ENCODE measurements at regions not wholly inside any gene's neighbourhood (a gene's known extent, or its start where the extent isn't known, plus 50 kb on each side); places are given as distances from the start of the nearest gene placed in this dataset.
"Not testable (repeated sequence)": the region's sequence is repeated elsewhere in the genome, so short reads cannot be mapped to it uniquely, and the experiment has no call there.

DNA sequence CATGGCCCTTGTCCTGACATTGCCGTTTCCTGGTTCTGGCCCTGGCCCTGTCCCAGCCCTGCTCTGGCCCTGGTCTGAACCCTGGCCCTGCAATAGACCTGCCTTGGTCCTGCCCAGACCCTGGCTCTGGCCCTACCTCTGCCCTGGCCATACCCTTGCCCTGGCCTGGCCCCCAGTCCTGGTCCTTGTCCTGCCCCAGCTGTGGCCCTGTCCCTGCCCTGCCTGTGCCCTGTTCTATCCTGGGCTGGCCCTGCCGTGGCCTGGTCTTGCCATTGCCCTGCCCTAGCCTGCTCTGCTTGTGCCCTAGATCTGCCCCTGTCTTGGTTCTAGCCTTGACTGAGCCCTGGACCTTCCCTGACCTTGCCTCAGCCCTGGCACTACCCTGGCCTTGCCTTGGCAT lies 1560.1 kb downstream of the RPIA start:
- H3K9me3 ChIP-seq (replicated peaks in 1 of 2; ENCODE audit: control insufficient read depth in 1 of 2, insufficient read depth in 1 of 2, low read length in 2 of 2); H3K4me2 ChIP-seq (replicated peaks; ENCODE audit: extremely low read depth, low read length, poor library complexity, severe bottlenecking); H3K36me3 Mint-ChIP-seq; H3K9ac ChIP-seq (ENCODE audit: insufficient read depth, low read length, poor library complexity, severe bottlenecking); H3K4me1 ChIP-seq (ENCODE audit: control insufficient read depth in 1 of 2, insufficient read depth in 2 of 2, low read length in 2 of 2); H3K27ac ChIP-seq (ENCODE audit: low read depth in 1 of 2, low read length in 2 of 2); H3K79me2 ChIP-seq (ENCODE audit: insufficient read depth, low read length); DNase-seq; intact Hi-C loops (cut with micrococcal nuclease); H3K36me3 ChIP-seq (replicated peaks in 1 of 2; ENCODE audit: control insufficient read depth in 1 of 2, insufficient read depth in 2 of 2, low read length in 2 of 2); H3K27ac Mint-ChIP-seq; H4K20me1 ChIP-seq (ENCODE audit: insufficient read depth, low read length); H2AFZ ChIP-seq (ENCODE audit: insufficient read depth, low read depth, low read length, poor library complexity, severe bottlenecking); H3K27me3 ChIP-seq (ENCODE audit: control insufficient read depth in 2 of 2, insufficient read depth in 2 of 2, low read length in 2 of 2); H3K4me3 ChIP-seq (replicated peaks in 1 of 3; ENCODE audit: low read depth in 2 of 3, low read length in 3 of 3); H3K27me3 Mint-ChIP-seq (ENCODE audit: low read depth in 3 of 3); H3K9me3 Mint-ChIP-seq; H3K4me1 Mint-ChIP-seq; H3K4me3 Mint-ChIP-seq: not testable (repeated sequence)
- 87% methylated on average over 2 of the region's 2 CpGs for WGBS (ENCODE audit: insufficient coverage)

DNA sequence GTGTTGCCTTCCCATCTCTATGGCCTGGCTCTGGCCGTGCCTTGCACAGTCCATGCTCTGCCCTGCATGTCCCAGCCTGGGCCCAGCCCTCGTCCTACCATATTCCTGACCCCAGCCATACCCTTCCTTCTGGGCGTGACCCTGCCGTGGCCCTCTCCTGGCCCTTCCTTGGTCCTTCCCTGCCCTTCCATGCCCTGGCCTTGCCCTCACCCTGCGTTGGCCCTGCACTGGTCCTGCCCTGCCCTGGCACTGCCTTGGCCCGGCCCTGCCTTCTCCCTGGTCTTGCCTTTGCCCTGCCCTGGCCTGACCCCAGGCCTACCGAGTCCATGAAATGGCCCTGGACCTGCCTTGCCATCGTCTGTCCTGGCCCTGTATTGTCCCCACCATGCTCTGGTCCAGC lies 1561.8 kb downstream of the RPIA start:
- H3K27me3 Mint-ChIP-seq (ENCODE audit: low read depth in 3 of 3), result peaks cover 6 to 11% (median 6%) of the 10 kb centered on the region in 3 donors
- H3K36me3 ChIP-seq (replicated peaks in 1 of 2; ENCODE audit: control insufficient read depth in 1 of 2, insufficient read depth in 2 of 2, low read length in 2 of 2); H3K4me3 ChIP-seq (replicated peaks in 1 of 3; ENCODE audit: low read depth in 2 of 3, low read length in 3 of 3); H3K4me1 ChIP-seq (ENCODE audit: control insufficient read depth in 1 of 2, insufficient read depth in 2 of 2, low read length in 2 of 2); H3K4me3 Mint-ChIP-seq; DNase-seq; H3K27me3 ChIP-seq (ENCODE audit: control insufficient read depth in 2 of 2, insufficient read depth in 2 of 2, low read length in 2 of 2); H3K79me2 ChIP-seq (ENCODE audit: insufficient read depth, low read length); H3K9me3 Mint-ChIP-seq; H3K9ac ChIP-seq (ENCODE audit: insufficient read depth, low read length, poor library complexity, severe bottlenecking); H2AFZ ChIP-seq (ENCODE audit: insufficient read depth, low read depth, low read length, poor library complexity, severe bottlenecking); H3K36me3 Mint-ChIP-seq; H3K27ac ChIP-seq (ENCODE audit: low read depth in 1 of 2, low read length in 2 of 2); H3K4me1 Mint-ChIP-seq; H3K27ac Mint-ChIP-seq; H4K20me1 ChIP-seq (ENCODE audit: insufficient read depth, low read length); intact Hi-C loops (cut with micrococcal nuclease); H3K9me3 ChIP-seq (replicated peaks in 1 of 2; ENCODE audit: control insufficient read depth in 1 of 2, insufficient read depth in 1 of 2, low read length in 2 of 2); H3K4me2 ChIP-seq (replicated peaks; ENCODE audit: extremely low read depth, low read length, poor library complexity, severe bottlenecking): not testable (repeated sequence)
- 91% methylated on average over 6 of the region's 8 CpGs for WGBS (ENCODE audit: insufficient coverage)

DNA sequence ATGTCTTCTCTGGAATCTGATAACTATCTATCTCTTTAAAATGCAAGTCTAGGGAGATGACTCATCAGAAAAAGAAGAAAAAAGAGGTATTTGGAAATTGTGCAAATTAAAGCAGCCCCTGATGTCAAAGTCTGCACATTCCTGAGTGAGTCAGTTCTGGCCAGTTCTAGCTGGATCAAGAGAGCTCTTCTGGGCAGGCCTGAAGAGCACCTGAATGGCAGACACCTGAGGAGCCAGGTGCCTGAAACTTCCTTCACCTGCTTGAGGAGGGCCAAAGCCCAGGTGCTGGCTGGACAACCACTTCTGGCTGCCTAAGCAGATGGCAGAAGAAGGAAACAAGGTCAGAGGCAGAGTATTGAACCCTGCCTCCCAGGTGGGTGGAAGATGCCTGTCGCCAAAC lies 1575.4 kb downstream of the RPIA start:
- not testable (repeated sequence) for H3K27ac Mint-ChIP-seq

DNA sequence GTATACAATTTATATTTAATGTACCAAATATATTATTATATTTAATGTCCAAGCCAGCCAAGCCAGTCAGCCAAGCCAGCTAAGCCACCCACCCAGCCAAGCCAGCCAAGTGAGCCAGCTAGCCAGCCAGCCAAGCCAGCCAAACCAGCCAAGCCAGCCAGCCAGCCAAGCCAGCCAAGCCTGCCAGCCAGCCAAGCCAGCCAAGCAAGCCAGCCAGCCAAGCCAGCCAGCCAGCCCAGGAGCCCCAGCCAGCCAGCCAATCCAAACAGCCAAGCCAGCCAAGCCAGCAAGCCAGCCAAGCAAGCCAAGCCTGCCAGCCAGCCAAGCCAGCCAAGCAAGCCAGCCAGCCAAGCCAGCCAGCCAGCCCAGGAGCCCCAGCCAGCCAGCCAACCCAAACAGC lies 1596.3 kb downstream of the RPIA start:
- H3K27ac ChIP-seq (ENCODE audit: low read depth in 1 of 2, low read length in 2 of 2); H3K4me3 Mint-ChIP-seq; H3K27ac Mint-ChIP-seq; H3K36me3 ChIP-seq (replicated peaks in 1 of 2; ENCODE audit: control insufficient read depth in 1 of 2, insufficient read depth in 2 of 2, low read length in 2 of 2); H3K79me2 ChIP-seq (ENCODE audit: insufficient read depth, low read length); H4K20me1 ChIP-seq (ENCODE audit: insufficient read depth, low read length); H2AFZ ChIP-seq (ENCODE audit: insufficient read depth, low read depth, low read length, poor library complexity, severe bottlenecking); H3K4me1 Mint-ChIP-seq; H3K9ac ChIP-seq (ENCODE audit: insufficient read depth, low read length, poor library complexity, severe bottlenecking); H3K4me2 ChIP-seq (replicated peaks; ENCODE audit: extremely low read depth, low read length, poor library complexity, severe bottlenecking); H3K4me1 ChIP-seq (ENCODE audit: control insufficient read depth in 1 of 2, insufficient read depth in 2 of 2, low read length in 2 of 2); H3K27me3 Mint-ChIP-seq (ENCODE audit: low read depth in 3 of 3); DNase-seq; H3K27me3 ChIP-seq (ENCODE audit: control insufficient read depth in 2 of 2, insufficient read depth in 2 of 2, low read length in 2 of 2); H3K4me3 ChIP-seq (replicated peaks in 1 of 3; ENCODE audit: low read depth in 2 of 3, low read length in 3 of 3); intact Hi-C loops (cut with micrococcal nuclease); H3K36me3 Mint-ChIP-seq: not testable (repeated sequence)
- H3K9me3 Mint-ChIP-seq, result peaks cover 0 to 30% (median 15%) of the 10 kb centered on the region in 7 donors
- H3K9me3 ChIP-seq (replicated peaks in 1 of 2; ENCODE audit: control insufficient read depth in 1 of 2, insufficient read depth in 1 of 2, low read length in 2 of 2), result peaks cover 2 to 22% of the 10 kb centered on the region in 2 donors

More for the DNA sequence above, 1575.4 kb downstream of the RPIA start:
- H3K27me3 Mint-ChIP-seq (ENCODE audit: low read depth in 3 of 3); H3K9me3 ChIP-seq (replicated peaks in 1 of 2; ENCODE audit: control insufficient read depth in 1 of 2, insufficient read depth in 1 of 2, low read length in 2 of 2); H3K9me3 Mint-ChIP-seq; H3K4me1 Mint-ChIP-seq; H3K4me1 ChIP-seq (ENCODE audit: control insufficient read depth in 1 of 2, insufficient read depth in 2 of 2, low read length in 2 of 2); H3K9ac ChIP-seq (ENCODE audit: insufficient read depth, low read length, poor library complexity, severe bottlenecking); H4K20me1 ChIP-seq (ENCODE audit: insufficient read depth, low read length); H3K36me3 Mint-ChIP-seq; H3K27ac ChIP-seq (ENCODE audit: low read depth in 1 of 2, low read length in 2 of 2); H3K79me2 ChIP-seq (ENCODE audit: insufficient read depth, low read length); intact Hi-C loops (cut with micrococcal nuclease); H3K4me3 ChIP-seq (replicated peaks in 1 of 3; ENCODE audit: low read depth in 2 of 3, low read length in 3 of 3); H3K27me3 ChIP-seq (ENCODE audit: control insufficient read depth in 2 of 2, insufficient read depth in 2 of 2, low read length in 2 of 2); H3K36me3 ChIP-seq (replicated peaks in 1 of 2; ENCODE audit: control insufficient read depth in 1 of 2, insufficient read depth in 2 of 2, low read length in 2 of 2); DNase-seq; H2AFZ ChIP-seq (ENCODE audit: insufficient read depth, low read depth, low read length, poor library complexity, severe bottlenecking); H3K4me3 Mint-ChIP-seq; H3K4me2 ChIP-seq (replicated peaks; ENCODE audit: extremely low read depth, low read length, poor library complexity, severe bottlenecking): not testable (repeated sequence)
- WGBS (ENCODE audit: insufficient coverage), result no CpG with 5 or more reads among the region's 1 CpG

All from CD14-positive monocyte (primary cell).